ENCODE measurements at regions not wholly inside any gene's neighbourhood (a gene's known extent, or its start where the extent isn't known, plus 50 kb on each side); places are given as distances from the start of the nearest gene placed in this dataset.

- ChIA-PET CTCF (no interaction called here), POLR2A (ENCODE audit: low non-redundant PET) (no interaction called here)
- DNase-seq (ENCODE audit: low spot score) = no peak
- H3K4me1 ChIP-seq (ENCODE audit: insufficient read depth, low read length, poor library complexity, severe bottlenecking) = no peaks in the 10 kb centered on the region
- no peaks in the 10 kb centered on the region for H3K36me3 ChIP-seq (ENCODE audit: insufficient read depth, low read length, poor library complexity, severe bottlenecking)
- BruUV-seq (replicated peaks) = no TSS peak
- no peak overlapping the region for H3K4me3 ChIP-seq (ENCODE audit: low read depth, low read length, poor library complexity, severe bottlenecking)
- no peak overlapping the region for H3K27ac ChIP-seq (ENCODE audit: low read depth, low read length, poor library complexity, severe bottlenecking)
- no peak for TF ChIP-seq CTCF (conservative IDR thresholded peaks at IDR 0.05; ENCODE audit: low read depth, low read length)
- no peak for TF ChIP-seq EZH2 (IDR thresholded peaks at IDR 0.05; ENCODE audit: borderline replicate concordance, low read depth, low read length, poor library complexity, severe bottlenecking)
- intact Hi-C loops (cut with micrococcal nuclease; ENCODE audit: unreplicated experiment) = loop anchor here (10.0 kb wide), 1 partner anchor 951 kb away; no protein-coding TSS in a partner anchor
- no peaks in the 10 kb centered on the region for H3K9me3 ChIP-seq (ENCODE audit: low read depth, low read length, poor library complexity, severe bottlenecking)
- no peaks in the 10 kb centered on the region for H3K27me3 ChIP-seq (replicated peaks; ENCODE audit: insufficient read depth, low read depth, low read length, poor library complexity)
These were observed 340.6 kb downstream of the DYSF start for GRCh38 chr2:71793926-71794325.

- intact Hi-C loops (cut with micrococcal nuclease; ENCODE audit: unreplicated experiment) = loop anchor here (10.0 kb wide), 1 partner anchor 952 kb away; no protein-coding TSS in a partner anchor
- no peak for DNase-seq (ENCODE audit: low spot score)
- TF ChIP-seq EZH2 (IDR thresholded peaks at IDR 0.05; ENCODE audit: borderline replicate concordance, low read depth, low read length, poor library complexity, severe bottlenecking) (no peak), CTCF (conservative IDR thresholded peaks at IDR 0.05; ENCODE audit: low read depth, low read length) (no peak)
- no TSS peak for BruUV-seq (replicated peaks)
- Histone ChIP-seq H3K4me1 (ENCODE audit: insufficient read depth, low read length, poor library complexity, severe bottlenecking) (no peaks in the 10 kb centered on the region), H3K4me3 (ENCODE audit: low read depth, low read length, poor library complexity, severe bottlenecking) (no peak overlapping the region), H3K9me3 (ENCODE audit: low read depth, low read length, poor library complexity, severe bottlenecking) (no peaks in the 10 kb centered on the region), H3K36me3 (ENCODE audit: insufficient read depth, low read length, poor library complexity, severe bottlenecking) (no peaks in the 10 kb centered on the region), H3K27ac (ENCODE audit: low read depth, low read length, poor library complexity, severe bottlenecking) (no peak overlapping the region), H3K27me3 (replicated peaks; ENCODE audit: insufficient read depth, low read depth, low read length, poor library complexity) (no peaks in the 10 kb centered on the region)
- ChIA-PET CTCF (no interaction called here), POLR2A (ENCODE audit: low non-redundant PET) (no interaction called here)
These were observed 339.8 kb downstream of the DYSF start for GRCh38 chr2:71792926-71793761.

- no peaks in the 10 kb centered on the region for H3K27me3 ChIP-seq (replicated peaks; ENCODE audit: insufficient read depth, low read depth, low read length, poor library complexity)
- no peaks in the 10 kb centered on the region for H3K36me3 ChIP-seq (ENCODE audit: insufficient read depth, low read length, poor library complexity, severe bottlenecking)
- no peak overlapping the region for H3K27ac ChIP-seq (ENCODE audit: low read depth, low read length, poor library complexity, severe bottlenecking)
- ChIA-PET POLR2A (ENCODE audit: low non-redundant PET) (no interaction called here), CTCF (no interaction called here)
- no peaks in the 10 kb centered on the region for H3K9me3 ChIP-seq (ENCODE audit: low read depth, low read length, poor library complexity, severe bottlenecking)
- no TSS peak for BruUV-seq (replicated peaks)
- intact Hi-C loops (cut with micrococcal nuclease; ENCODE audit: unreplicated experiment) = loop anchor here (10.0 kb wide), 1 partner anchor 953 kb away; no protein-coding TSS in a partner anchor
- no peak for DNase-seq (ENCODE audit: low spot score)
- H3K4me3 ChIP-seq (ENCODE audit: low read depth, low read length, poor library complexity, severe bottlenecking) = no peak overlapping the region
- no peak for TF ChIP-seq EZH2 (IDR thresholded peaks at IDR 0.05; ENCODE audit: borderline replicate concordance, low read depth, low read length, poor library complexity, severe bottlenecking)
- TF ChIP-seq CTCF (conservative IDR thresholded peaks at IDR 0.05; ENCODE audit: low read depth, low read length) = no peak
- H3K4me1 ChIP-seq (ENCODE audit: insufficient read depth, low read length, poor library complexity, severe bottlenecking) = no peaks in the 10 kb centered on the region
These were observed 338.3 kb downstream of the DYSF start for GRCh38 chr2:71791501-71792135.

Measured in A673 (cell line).